HG02981 (cell line): ENCODE measurements at regions not wholly inside any gene's neighbourhood (a gene's known extent, or its start where the extent isn't known, plus 50 kb on each side); places are given as distances from the start of the nearest gene placed in this dataset.
"Not testable (repeated sequence)": the region's sequence is repeated elsewhere in the genome, so short reads cannot be mapped to it uniquely, and the experiment has no call there.

Source experiments
- ATAC-seq: cut with Tn5 transposase; IDR thresholded peaks from one replicate; pipeline ENCODE4 v1.9.1; 2021; ENCODE audit warnings: mild to moderate bottlenecking, moderate library complexity; ENCODE audit not compliant: unreplicated experiment

GRCh38 chr5:160479220-160479619 lies 57.6 kb downstream of the PTTG1 start:
- ATAC-seq, result no peak

GRCh38 chr5:160479926-160480325 lies 58.3 kb downstream of the PTTG1 start:
- ATAC-seq, result no peak

DNA sequence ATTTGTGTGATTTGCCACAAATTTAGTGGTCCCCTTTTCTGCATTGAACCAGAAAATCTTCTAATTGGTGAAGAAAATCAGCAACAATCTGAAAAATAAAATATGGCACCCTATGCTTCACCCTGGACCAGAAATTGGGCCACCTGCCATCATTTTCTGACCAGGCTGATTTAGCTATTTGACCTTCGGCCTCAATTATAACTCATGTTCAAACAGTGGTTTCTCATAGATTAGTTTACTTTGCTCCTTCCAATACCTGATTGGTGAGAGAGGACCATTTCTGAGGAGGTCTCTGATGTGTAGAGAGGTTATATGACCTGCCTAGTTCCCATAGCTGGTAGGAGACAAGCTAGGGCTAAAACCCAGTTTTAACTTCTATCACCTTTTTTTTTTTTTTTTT lies 59.0 kb downstream of the PTTG1 start:
- ATAC-seq, result no peak

- no peak for ATAC-seq
Measured at GRCh38 chr5:160484678-160485077, 63.0 kb downstream of the PTTG1 start.

DNA sequence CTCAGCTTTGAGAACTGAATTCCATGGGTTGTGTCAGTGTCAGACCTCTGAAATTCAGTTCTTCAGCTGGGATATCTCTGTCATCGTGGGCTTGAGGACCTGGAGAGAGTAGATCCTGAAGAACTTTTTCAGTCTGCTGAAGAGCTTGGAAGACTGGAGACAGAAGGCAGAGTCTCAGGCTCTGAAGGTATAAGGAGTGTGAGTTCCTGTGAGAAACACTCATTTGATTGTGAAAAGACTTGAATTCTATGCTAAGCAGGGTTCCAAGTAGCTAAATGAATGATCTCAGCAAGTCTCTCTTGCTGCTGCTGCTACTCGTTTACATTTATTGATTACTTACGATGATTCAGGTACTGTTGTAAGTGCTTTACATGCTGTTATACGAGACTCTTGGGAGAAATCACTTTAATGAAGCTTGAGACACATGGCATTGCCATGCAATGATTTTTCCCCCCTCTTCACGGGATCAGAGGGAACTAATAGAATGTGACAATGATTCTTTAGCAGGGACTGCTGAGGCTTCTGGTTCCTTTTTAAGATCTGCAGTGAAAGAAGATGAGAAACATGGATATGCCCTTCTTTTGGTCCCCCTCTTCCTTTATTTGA lies 63.8 kb downstream of the PTTG1 start:
- no peak for ATAC-seq

DNA sequence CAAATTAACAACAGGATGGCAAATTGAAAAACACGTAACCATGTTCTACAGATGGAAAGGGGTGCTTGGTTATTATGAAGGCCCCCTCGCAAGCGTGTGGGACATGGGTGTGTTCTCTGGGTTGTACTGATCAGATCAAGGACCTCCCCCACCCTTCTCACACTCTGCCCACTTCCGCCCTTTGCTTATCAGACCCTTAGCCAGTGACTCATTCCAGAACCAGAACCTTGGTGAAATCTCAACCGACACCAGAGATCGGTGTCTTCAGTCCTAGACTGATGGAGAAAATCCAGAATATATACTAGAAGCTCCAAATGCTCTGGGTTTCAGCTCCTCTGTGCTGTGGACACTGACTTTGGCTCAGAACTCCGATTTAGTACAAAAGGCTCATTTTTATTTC lies 64.9 kb downstream of the PTTG1 start:
- ATAC-seq, result peak; percentile 62

- ATAC-seq, result no peak
Measured at GRCh38 chr5:160488394-160489325, 67.0 kb downstream of the PTTG1 start.

DNA sequence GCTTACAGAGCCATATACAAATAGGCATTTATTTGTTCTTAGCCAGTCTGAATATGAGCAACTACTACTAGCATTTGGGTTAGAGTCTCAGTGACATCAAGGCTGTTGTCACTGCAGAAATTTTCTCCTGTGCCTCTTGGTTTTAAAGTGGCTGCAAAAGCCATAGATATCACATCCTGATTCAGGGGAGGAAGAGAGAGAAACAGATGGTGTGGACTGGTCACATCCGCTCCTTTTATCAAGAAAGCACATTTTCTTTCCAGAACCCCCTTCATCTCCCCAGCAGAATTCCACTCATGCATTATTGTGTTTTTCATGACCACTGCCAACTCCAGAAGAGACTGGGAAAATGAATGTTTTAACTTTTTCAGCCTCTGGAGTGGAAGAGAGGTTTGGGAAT lies 69.8 kb downstream of the PTTG1 start:
- ATAC-seq, result no peak

GRCh38 chr5:160492565-160492964 lies 70.9 kb downstream of the PTTG1 start:
- no peak for ATAC-seq

GRCh38 chr5:160493806-160494338 lies 72.2 kb downstream of the PTTG1 start:
- ATAC-seq, result no peak

DNA sequence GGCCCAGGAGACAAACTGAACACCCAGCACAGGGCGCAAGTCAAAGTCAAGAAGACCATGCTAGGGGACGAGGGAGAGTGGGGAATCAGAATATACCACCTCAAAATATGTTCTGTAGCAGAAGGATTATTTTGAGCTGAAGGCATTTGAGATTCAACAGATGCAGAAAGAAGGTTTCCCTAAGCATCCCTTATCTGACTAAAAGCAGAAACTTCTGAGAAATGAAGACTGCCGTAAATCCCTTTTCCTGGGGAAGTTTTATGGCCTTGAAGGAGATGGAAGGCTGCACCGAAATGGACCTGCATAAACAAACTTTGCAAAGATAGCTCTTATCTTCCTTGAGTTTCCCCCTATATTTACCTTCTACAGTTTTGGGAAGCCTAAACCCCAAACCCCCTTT lies 72.8 kb downstream of the PTTG1 start:
- no peak for ATAC-seq

GRCh38 chr5:160496334-160496733 lies 74.7 kb downstream of the PTTG1 start:
- ATAC-seq, result peak; percentile 49

DNA sequence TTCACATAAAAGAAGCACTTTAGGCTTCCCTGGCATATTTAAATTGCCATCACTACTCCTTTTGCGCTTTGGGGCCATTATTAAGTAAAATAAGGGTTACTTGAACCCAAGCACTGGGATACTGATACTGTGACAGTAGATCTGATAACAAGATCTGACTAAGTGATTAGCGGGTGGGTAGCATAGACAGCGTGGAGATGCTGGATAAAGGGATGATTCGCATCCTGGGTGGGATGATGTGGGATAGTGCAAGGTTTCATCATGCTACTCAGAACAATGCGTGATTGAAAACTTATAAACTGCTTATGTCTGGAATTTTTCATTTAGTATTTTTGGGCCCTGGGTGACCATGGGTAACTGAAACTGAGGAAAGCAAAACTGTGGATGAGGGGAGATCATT lies 75.1 kb downstream of the PTTG1 start:
- no peak for ATAC-seq

DNA sequence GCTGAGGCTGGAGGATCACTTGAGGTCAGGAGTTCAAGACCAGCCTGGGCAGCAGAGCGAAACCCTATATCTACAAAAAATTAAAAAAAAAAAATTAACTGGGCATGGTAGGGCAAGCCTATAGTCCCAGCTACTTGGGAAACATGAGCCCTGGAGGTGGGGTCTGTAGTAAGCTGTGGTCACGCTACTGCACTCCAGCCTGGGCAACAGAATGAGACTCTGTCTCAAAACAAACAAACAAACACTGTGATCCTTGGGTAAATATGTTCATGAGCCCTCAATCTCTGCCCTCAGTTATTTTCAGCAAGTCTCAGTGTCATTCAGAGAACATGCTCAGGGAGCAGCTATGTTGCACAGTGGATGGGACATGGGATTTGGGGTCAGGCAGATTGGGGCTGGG lies 76.2 kb downstream of the PTTG1 start:
- ATAC-seq, result no peak

DNA sequence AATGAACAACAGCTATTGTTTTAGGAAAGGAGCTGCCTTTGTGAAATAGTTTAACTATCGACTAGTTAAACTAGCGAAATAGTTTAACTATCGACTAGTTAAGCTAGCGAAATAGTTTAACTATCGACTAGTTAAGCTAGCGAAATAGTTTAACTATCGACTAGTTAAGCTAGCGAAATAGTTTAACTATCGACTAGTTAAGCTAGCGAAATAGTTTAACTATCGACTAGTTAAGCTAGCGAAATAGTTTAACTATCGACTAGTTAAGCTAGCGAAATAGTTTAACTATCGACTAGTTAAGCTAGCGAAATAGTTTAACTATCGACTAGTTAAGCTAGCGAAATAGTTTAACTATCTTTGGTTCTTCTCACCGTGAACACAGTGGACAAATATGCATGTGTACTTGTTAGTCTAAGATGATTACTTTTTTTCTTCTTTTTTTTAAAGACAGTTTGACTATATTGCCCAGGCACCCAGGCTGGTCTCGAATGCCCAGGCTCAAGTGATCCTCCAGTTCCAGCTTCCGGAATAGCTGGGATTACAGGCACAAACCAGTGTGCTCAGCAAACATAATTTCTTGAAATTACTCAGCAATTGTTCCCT lies 76.9 kb downstream of the PTTG1 start:
- not testable (repeated sequence) for ATAC-seq

DNA sequence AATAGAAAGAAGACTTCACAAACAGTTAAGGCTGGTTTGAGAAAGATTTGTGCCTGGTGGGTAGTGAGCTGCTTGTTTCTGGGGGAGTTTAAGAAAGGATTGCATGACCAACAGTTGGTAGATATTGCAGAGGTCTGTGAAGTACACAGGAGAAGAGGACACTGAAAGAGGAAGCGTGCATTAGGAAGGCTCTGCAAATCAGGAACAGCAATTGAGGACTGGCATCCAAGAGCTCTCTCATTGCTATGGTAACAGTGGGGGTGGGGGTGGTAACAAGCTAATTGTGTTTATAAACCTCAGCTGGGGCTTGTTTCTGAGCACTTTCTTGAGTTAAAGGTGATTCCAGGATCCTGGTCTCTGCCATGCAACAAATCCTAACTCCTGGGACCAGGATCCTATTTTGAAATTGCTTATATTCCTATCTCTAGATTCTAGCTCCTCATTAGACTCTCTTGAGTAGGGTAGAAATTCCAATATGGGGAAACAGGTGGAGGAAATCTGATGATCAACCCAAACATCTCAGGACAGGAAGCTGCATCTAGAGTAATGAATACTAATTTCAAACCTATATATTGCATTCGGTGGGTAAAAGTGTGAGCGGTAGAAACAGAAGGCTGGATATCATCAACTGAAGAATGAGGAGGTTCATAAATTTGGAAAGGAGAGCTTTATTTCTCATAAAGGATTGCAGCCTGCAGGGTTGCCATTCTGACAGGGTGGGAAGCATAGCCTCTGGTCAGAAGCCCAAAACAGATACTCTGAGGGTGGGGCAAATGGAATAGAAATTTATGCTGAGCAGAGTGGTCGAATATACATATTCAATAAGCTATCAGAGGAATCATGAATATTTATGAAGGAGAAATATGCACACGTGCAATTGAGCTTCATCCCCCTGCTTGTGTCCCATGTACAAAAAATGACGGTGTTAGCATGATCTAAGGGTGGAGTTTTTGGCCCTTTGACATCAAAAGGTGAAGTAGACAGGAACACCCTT lies 79.4 kb downstream of the PTTG1 start:
- ATAC-seq, result no peak

DNA sequence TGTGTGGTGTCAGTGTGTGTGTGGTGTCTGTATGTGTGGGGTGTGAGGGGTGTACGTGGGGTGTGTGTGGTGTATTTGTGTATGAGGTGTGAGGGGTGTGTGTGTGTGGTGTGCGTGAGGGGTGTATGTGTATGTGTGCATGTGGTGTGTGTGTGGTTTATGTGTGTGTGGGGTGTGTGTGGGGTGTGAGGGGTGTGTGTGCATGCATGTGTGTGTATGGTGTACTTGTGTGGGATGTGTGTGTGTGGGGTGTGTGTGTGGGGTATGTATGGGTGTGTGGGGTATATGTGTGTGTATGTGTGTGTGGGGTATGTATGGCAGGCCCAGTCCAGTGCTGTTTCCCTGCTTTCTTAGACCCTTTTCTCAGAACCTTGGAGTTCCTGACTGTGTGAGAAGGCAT lies 83.3 kb downstream of the PTTG1 start:
- ATAC-seq, result no peak

DNA sequence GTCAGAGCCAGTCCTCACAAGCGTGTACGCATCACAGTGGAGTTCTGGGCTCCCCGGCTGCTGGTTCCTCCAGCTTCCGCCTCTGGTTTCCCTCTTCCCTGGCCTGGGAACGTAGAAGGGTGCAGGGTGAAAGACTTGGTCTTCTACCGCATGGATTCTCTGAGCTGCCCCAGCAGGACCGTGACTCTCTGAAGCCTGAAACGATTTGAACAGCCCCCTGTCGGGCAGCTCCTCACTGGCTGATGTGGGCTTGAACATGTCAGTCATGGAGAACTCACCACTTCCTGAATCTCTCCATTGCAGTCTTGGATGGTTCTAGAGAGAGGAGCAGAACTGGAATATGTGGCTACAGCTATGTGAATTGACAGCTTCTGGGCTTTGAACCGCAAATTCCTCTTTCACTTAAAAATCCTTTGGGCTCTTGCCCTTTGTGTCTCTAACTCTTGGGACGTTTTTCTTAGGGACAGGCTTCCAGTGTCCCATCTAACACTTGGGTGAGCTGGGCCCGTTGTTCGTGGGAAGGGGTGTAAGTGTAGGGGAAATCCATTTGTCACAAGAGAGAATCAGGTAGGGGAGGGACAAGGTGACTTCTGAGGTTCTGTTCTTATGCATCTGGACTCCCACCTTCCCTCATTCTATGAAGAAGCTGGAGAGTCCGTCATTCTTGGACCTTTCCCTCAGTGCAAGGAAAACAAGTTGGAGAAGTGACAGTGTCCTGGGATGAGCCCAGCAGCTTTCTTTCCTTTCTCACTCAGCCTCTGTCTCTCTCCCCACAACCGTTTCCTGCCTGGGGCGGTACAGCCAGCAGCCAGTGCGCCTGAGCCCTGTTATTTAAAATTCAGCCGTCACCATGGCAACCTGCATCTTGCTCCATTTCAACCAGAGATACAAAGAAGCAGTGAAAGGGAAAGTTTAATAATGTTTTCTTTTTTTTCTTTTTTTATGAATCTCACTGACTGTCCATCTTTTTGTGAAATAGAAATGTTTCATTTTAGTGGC lies 84.7 kb downstream of the PTTG1 start:
- ATAC-seq, result peak; percentile 89

GRCh38 chr5:160507221-160507721 lies 85.6 kb downstream of the PTTG1 start:
- peak; percentile 29 for ATAC-seq
